Tibial artery (tissue), 4 donors: ENCODE measurements at regions not wholly inside any gene's neighbourhood (a gene's known extent, or its start where the extent isn't known, plus 50 kb on each side); places are given as distances from the start of the nearest gene placed in this dataset.

Experiments
- DNase-seq, 2 donors: peaks; one replicate each; pipeline ENCODE4 v3.0.0-alpha.2; 2019
- H3K27ac ChIP-seq, 2 donors: fragments of 200-600 bp; sonication (generic) in 1 of 2; 1 replicate in 1 of 2; 2 replicates in 1 of 2; pipeline ENCODE4 v1.5.1; 2018 to 2019; ENCODE audit warnings: mild to moderate bottlenecking in 1 of 2
- H3K27me3 ChIP-seq, 2 donors: fragments of 200-600 bp; sonication (generic) in 1 of 2; one replicate each; pipeline versions ENCODE4 v1.5.1 to v1.6.0; 2016 to 2019
- H3K36me3 ChIP-seq, 3 donors: fragments of 200-600 bp; sonication (generic) in 2 of 3; one replicate each; pipeline ENCODE4 v1.5.1; 2016 to 2019; ENCODE audit warnings: mild to moderate bottlenecking in 2 of 3
- H3K4me1 ChIP-seq, 4 donors: fragments of 200-600 bp; sonication (generic) in 2 of 4; 1 replicate in 3 of 4; 2 replicates in 1 of 4; pipeline ENCODE4 v1.5.1; 2016 to 2019
- H3K4me3 ChIP-seq, 2 donors: fragments of 200-600 bp; sonication (generic) in 1 of 2; 1 replicate in 1 of 2; 2 replicates in 1 of 2; pipeline ENCODE4 v1.5.1; 2018 to 2019; ENCODE audit warnings: mild to moderate bottlenecking in 2 of 2
- H3K9me3 ChIP-seq, 3 donors: fragments of 200-600 bp; sonication (generic) in 1 of 3; one replicate each; pipeline ENCODE4 v1.5.1; 2016 to 2019
- CTCF ChIP-seq, 2 experiments: fragments of 200-600 bp in 1 of 2; fragments of 450-650 bp in 1 of 2; IDR thresholded peaks; one replicate each; pipeline ENCODE4 v1.5.1; 2017 to 2019; ENCODE audit warnings: antibody characterized with exemption in 2 of 2, mild to moderate bottlenecking in 1 of 2, moderate library complexity in 1 of 2
- intact Hi-C: fragments of 100-400 bp; cut with DNase I; formaldehyde crosslinking; loops from one replicate; pipeline ENCODE4 v1.15.0; 2023; ENCODE audit warnings: low total_unique reads

- Histone ChIP-seq H3K4me1 (no peaks in the 10 kb centered on the region), H3K36me3 (no peaks in the 10 kb centered on the region), H3K27me3 (no peaks in the 10 kb centered on the region), H3K27ac (no peak overlapping the region), H3K4me3 (no peak overlapping the region), H3K9me3 (no peaks in the 10 kb centered on the region)
- intact Hi-C loops: no loop called here
- no peak for TF ChIP-seq CTCF (IDR thresholded peaks at IDR 0.05)
- no peak for DNase-seq
Observed at GRCh38 chr4:27215220-27215826, 354.7 kb downstream of the STIM2 start.

- no peak for TF ChIP-seq CTCF (IDR thresholded peaks at IDR 0.05)
- Histone ChIP-seq H3K27me3 (no peaks in the 10 kb centered on the region), H3K4me1 (no peaks in the 10 kb centered on the region), H3K9me3 (no peaks in the 10 kb centered on the region), H3K4me3 (no peak overlapping the region), H3K36me3 (no peaks in the 10 kb centered on the region), H3K27ac (no peak overlapping the region)
- DNase-seq: no peak
- intact Hi-C loops: no loop called here
Observed at GRCh38 chr4:27217261-27217769, 356.7 kb downstream of the STIM2 start.

- no peaks in the 10 kb centered on the region for H3K36me3 ChIP-seq
- H3K4me3 ChIP-seq: no peak overlapping the region
- no peaks in the 10 kb centered on the region for H3K9me3 ChIP-seq
- no peak overlapping the region for H3K27ac ChIP-seq
- no peaks in the 10 kb centered on the region for H3K27me3 ChIP-seq
- TF ChIP-seq CTCF (IDR thresholded peaks at IDR 0.05): no peak
- DNase-seq: no peak
- H3K4me1 ChIP-seq: no peaks in the 10 kb centered on the region
- intact Hi-C loops: no loop called here
Observed at GRCh38 chr4:27218013-27218412, 357.4 kb downstream of the STIM2 start.

GRCh38 chr4:27223326-27223725 lies 362.7 kb downstream of the STIM2 start:
- Histone ChIP-seq H3K27me3 (no peaks in the 10 kb centered on the region), H3K4me1 (no peaks in the 10 kb centered on the region), H3K4me3 (no peak overlapping the region), H3K9me3 (no peaks in the 10 kb centered on the region), H3K36me3 (no peaks in the 10 kb centered on the region), H3K27ac (no peak overlapping the region)
- DNase-seq: no peak
- TF ChIP-seq CTCF (IDR thresholded peaks at IDR 0.05): no peak
- intact Hi-C loops: no loop called here

GRCh38 chr4:27233531-27233930 lies 372.9 kb downstream of the STIM2 start:
- Histone ChIP-seq H3K27me3 (no peaks in the 10 kb centered on the region), H3K4me3 (no peak overlapping the region), H3K36me3 (no peaks in the 10 kb centered on the region), H3K4me1 (no peaks in the 10 kb centered on the region), H3K27ac (no peak overlapping the region), H3K9me3 (no peaks in the 10 kb centered on the region)
- intact Hi-C loops: no loop called here
- no peak for TF ChIP-seq CTCF (IDR thresholded peaks at IDR 0.05)
- DNase-seq: no peak
